DMS79 treated with DMSO at 0.1 percent for 48 hours (cell line): ENCODE measurements at regions not wholly inside any gene's neighbourhood (a gene's known extent, or its start where the extent isn't known, plus 50 kb on each side); places are given as distances from the start of the nearest gene placed in this dataset.

ENCODE experiments used
- DNase-seq: peaks from one replicate; lab custom pipeline; 2025; lab: John Stamatoyannopoulos, UW

DNA sequence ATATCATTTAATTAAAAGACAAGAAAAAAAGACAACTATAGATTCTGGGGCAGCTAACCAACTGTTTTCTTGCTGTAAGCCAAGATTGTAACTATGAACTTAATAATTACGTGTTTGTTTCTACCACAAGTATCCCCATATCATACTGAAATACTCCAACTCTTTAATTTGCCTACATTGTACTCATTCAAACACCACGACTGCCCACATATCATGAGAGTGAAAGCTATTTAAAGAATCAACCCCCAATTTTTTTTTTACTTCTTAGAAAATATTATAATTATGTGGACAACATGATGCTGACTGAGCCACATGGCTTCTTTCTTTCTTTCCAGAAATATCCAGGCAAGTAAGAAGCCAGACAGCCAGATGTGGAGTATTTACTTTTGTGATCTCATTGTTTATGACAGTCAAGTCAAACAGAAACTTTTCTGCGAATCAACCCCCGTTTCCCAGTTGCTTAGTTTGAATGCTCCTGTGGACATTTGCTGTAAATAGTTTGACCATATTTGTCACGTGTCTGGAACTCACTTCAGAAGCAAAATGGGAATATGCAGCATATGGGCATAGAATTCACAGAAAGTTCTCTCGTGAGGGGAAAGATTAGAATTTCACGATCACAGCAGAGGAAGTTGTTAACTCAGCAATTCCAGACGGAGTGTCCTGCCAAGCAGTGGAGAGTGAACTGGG lies 126.8 kb upstream of the PSMD7 start:
- DNase-seq: no peak

DNA sequence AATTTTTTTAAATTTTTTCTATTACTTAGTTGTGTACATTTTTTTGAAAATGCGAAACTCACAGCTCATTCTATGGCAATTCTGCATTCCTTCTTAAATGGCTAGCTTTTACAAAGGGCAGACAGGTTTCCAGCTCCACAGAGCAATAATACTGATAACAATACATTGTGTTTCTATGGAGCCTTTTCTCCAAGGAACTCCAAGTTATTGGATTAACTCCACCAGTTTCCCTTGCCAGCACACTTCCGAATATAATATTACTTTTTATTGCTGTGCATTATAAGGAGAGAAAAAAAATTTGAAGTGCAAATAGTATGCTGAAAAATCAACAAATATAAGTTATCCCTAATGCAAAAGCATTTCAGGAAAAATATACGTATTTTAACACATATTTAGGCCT lies 127.5 kb upstream of the PSMD7 start:
- no peak for DNase-seq

DNA sequence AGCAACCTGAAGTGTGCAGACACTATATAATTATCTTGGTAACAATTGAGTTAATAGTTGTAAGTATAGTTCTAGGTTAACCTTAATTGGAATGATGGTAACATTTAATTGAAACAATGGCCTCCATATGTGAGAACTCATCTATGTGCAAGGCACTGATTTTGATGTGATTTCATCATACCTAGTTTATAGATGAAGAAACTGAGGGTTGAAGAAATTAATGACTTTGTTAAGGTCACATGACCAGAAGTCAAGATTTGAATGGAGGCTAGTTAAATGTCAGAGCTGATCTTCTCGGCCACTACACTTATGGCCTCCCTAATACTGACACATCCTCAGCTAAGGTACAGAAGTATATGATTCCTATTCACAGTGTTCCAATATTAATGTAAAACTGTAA lies 128.2 kb upstream of the PSMD7 start:
- no peak for DNase-seq

DNA sequence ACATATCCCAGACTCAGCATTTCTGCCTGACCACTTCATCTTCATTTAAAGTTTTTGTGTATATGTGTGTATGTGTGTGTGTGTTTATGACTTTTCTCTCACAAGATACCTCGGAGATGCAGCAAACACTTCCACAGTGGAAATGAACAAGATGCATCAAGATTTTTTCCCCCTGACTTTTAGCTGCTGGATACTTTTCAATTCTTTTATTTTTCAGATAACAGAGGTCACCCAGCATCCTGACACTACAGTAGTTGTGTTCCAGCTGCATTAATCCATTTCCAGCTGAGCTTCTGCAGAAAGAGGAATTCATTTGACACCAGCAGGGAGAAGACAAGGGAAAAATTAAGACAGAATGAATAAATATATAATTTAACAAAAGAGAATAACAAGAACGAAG lies 130.2 kb upstream of the PSMD7 start:
- DNase-seq: no peak

DNA sequence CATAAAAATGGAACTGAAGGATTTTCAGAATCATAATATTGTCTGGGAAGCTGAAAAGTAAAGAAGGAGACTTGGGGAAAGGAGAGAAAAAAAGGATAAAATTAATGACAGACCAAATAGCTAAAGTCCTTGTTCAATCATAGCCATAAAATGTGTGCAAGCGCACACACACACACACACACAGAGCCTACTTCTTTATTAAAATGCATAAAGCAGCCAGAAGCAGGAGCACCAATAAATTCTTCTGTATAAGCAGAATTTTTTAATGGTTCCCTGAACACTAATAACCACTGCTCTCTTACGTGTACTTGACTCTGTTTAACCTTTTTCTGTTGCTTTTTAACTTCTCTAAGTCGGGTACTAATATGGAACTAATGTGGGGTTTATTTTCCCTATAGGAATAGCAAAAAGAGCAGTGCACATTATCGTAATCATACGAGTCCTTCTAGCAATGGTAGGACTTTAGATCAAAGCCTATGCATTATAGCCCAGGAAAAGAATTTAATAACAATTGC lies 131.0 kb upstream of the PSMD7 start:
- DNase-seq: no peak

DNA sequence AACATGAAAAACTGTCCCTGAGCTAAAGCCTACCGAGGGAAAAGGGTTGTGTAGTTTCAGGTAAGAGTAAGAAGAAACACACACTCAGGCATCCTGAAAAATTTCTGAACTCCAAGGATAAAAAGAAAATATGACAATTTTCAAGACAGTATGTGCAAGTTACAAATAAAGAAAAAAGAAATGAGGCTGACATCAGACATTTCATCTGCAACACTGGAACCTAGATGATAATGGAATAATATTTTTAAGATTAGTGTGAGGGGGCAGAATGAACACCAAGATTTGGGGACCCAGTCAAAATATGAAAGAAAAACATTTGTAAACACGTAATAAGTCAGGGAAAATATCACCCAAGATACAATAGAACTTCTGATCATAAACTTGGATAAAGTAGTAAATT lies 135.9 kb upstream of the PSMD7 start:
- DNase-seq: no peak

DNA sequence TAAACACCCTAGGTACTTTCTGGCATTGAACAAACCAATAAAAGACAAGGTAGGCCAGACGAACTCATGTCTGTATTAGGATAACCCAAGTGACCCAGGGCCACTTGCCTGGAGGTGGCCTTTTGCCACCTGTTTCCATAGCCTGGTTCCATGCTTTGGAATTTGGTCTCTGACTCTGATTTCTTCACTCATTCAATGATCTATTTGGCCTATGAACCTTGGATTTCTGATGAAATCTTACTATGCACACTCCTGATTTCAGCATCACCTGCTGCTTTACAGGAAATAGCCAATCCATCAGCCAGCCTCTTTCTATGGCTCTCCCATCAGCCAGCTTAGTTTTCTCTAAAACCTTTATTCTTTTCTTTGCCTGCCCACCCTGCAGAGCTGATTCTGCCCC lies 142.8 kb upstream of the PSMD7 start:
- no peak for DNase-seq

DNA sequence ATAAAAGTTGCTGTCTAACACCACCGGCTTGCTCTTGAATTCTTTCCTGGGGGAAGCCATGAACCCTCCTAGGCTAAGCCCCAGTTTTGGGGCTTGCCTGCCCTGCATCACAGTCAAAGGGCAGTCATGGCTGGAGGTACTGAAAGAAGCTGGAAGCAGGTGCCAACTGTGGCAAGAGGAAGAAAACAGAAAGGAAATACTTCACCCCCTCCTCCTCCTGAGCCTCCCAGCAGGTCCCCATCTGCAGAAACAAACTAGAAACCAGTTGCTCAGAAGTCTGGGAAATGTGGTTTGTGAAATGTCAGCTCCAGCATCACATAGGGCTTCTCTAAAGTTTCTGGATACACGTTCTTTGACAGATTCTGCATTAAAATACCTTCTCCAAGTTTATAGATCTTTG lies 150.0 kb upstream of the PSMD7 start:
- no peak for DNase-seq

DNA sequence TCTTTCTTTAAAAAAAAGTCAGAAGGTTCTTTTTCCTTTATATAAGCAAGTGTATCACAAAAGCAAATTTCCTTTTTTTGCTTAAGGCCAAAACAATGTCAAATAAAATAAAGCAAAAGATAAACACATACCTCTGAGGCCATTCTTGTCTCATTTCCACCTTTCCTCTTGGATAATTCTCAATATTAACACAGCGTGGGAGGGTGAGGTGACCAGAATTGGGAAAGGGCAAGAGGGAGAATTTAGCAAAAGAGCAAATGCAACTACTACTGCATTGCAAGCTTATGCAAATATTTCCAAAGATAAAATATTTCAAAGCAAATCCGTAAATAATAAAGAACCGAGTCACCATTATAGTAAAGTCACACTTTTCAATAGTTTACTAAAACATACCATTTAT lies 153.4 kb upstream of the PSMD7 start:
- DNase-seq: no peak

DNA sequence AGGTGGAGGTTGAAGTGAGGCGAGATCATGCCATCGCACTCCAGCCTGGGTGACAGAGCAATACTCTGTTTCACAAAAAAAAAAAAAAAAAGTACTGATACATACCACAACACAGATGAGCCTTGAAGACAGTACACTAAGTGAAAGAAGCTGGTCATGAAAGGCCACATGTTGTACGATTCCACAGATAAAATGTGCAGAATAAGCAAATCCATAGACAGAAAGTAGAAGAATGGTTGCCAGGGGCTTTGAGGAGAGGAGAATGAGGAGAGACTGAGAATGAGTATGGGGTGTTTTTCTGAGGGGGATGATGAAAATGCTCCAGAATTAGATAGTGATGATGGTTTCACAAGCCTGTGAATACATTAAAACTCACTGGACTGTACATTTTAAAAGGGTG lies 155.6 kb upstream of the PSMD7 start:
- DNase-seq: no peak

DNA sequence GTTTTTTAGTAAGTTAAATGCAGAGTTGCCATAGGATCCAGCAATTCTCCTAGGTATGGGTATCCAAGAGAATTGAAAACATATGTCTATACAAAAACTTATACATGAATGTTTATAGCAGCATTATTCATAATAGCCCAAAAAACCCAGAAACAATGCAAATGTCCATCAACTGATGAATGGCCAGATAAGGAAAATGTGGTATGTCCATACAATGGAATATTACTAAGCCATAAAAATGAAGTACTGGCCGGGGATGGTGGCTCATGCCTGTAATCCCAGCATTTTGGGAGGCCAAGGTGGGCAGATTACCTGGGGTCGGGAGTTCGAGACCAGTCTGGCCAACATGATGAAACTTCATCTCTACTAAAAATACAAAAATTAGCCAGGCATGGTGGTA lies 156.1 kb upstream of the PSMD7 start:
- DNase-seq: no peak

DNA sequence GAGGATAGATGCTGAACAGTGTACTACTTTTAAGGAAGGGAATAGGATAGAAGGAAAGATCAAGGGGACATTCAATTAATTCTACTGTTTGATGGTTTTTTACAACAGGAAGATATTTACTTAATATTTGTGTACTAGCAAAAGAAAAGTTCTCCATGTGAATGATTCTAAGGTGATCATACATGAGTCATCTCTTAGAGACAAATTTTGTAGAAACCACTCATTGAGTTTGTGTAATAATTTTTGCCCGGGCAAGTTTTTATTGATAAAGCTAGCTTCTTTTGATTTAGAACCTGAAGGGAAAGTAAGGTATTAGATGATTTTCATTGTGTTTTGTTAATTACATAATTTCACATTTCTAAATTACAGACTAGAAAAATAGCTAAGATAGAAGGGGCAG lies 172.8 kb upstream of the PSMD7 start:
- no peak for DNase-seq

DNA sequence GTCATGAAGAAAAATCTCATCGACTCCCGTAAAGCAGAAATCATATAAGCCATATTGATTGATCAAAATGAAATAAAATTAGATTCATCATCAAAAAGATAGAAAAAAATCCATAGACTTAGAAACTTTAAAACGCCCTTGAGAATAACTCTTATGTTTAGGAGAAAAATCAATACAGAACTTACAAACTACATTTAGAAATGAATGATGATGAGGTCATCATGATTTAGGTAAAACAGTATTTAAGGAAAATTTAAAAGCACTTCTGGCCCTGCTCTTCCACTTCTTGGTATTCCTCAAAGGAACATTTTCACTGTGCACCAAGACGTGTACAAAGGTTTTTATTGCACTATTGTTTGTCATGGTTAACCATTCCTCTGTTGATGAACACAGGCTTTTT lies 173.4 kb upstream of the PSMD7 start:
- no peak for DNase-seq

DNA sequence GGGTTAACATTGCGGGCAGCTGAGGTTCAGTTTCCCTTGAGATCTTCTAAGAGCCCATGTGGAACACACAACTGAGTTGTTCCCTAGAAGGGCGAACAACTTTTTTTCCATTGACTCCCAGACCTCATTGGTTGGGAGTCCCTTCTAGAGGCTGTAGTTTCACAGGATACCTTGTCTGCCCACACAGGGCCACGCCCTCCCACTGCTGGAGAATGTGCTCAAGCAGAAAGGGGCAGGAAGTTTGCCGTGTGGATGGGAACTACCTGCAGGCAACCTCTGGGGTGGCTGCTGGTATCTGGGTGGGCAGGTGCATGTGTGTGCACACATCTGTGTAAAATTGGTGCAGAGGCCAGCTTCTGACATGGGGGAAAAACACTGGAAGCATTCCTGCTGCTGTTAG lies 178.8 kb upstream of the PSMD7 start:
- DNase-seq: no peak

DNA sequence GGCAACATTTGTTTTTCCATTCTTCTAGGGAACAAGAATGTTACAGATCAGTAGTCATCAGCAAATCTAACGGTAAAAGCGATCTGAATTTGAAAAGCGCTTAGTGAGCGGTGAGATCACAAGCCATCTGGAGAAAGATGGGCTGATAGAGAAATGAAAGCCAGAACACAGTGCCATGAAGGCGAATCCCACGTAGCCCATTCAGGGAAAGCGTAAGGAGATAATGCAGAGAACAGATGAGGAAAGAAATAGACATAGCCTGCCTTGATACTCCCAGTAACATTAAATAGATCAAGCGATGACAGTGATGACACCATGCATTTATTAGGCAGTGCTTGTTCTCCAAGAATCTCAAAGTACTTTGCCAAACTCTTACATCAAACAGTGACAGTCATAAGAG lies 183.1 kb upstream of the PSMD7 start:
- no peak for DNase-seq

DNA sequence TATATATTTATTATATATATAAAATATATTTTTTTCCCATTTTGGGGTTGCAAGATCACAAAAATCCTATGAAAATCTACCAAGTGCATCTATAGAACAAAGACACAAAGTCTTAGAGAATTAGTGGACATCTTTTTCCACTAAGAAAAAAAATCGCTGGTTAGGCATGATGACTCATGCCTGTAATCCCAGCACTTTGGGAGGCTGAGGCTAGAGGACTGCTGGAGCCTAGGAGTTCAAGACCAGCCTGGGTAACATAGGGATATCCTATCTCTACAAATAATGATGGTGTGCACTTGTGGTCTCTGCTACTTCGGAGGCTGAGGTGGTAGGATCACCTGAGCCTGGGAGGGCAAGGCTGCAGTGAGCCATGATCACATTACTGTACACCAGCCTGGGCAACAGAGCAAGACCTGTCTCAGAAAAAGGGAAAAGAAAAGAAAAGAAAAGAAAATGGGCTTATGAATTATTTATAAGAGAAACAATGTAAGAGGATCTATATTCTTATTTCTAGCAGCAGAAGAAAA lies 185.1 kb upstream of the PSMD7 start:
- DNase-seq: no peak

DNA sequence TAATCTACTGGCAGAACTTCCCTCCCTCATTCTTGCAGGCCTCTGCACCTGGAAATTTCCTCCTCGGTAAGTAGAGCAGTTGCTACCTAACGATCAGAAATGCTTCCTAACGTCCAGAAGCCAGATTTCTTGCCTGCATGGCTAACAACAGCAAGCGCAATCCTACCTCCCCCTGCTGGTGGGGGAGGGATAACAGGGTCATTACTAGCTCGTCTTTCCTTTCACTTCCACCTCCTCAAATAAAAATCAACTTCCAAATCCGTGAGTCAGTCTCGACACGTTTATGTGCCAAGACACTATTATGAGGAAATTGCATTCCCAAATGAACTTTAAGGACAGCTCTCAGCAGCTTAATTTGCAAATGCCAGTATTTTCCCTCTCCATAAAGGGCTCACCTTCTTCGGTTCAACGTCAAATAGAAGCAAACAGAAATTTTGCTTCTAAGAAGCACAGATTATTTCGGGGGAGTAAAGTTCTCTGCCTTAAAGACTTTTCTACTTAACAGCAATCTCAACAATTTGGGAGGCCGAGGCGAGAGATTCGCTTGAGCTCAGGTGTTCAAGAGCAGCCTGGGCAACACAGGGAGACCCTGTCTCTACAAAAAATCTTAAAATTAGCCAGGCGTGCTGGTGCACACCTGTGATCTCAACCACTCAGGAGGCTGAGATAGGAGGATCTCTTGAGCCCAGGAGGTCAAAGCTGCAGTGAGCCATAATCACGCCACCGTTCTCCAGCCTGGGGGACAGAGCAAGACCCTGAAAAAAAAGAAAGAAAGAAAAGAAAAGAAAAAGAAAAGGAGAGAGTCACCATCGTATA lies 188.6 kb upstream of the PSMD7 start:
- no peak for DNase-seq

DNA sequence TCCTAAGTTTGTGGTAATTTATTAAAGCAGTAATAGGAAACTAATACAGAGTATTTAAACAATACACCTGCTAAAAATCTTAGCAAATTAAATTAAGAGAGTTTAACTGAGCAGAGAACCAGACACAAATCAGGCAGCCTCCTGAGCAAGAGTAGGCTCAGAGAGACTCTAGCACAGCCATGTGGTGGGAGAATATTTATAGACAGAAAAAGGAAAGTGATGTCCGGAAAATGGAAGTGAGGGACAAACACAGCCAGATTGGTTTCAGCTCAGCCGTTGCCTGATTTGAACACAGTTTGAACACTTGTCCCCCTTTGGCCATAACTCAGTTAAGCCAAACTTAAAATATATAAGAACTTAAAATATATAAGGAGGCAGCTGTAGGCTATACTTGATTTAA lies 192.6 kb upstream of the PSMD7 start:
- no peak for DNase-seq

DNA sequence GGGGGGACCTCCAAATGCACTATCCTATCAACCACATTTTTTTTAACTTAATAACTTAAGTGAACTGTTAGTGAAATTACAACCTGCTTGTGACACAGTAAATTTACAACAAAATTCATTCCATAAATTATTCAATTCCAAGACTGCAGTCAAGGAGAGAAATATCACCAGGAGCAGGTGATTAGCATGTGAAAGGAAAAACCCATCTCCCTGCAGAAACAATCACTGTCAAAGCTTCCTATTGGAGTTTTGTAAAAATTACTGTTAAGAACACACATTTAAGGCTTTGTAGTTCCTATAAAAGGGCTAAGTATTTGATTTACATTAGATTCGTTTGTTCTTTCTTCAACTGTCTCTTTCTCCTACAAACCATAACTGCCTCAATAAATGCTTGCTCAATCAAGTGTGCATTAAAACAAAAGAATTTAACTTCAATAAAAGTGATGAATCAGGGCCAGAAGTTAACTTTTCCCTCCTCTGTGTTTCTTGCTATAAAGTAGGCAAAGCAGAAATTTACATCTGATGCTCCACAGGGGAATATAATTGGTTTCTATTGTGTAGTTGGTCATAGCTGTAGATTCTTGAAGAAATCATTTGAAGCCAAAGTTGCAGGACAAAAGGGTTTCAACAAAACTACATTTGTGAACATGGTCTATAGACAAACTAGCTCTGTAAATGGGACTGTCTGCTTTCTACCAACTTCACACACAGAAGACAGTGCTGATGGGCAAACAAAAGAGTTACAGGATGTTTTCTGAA lies 195.1 kb upstream of the PSMD7 start:
- no peak for DNase-seq

DNA sequence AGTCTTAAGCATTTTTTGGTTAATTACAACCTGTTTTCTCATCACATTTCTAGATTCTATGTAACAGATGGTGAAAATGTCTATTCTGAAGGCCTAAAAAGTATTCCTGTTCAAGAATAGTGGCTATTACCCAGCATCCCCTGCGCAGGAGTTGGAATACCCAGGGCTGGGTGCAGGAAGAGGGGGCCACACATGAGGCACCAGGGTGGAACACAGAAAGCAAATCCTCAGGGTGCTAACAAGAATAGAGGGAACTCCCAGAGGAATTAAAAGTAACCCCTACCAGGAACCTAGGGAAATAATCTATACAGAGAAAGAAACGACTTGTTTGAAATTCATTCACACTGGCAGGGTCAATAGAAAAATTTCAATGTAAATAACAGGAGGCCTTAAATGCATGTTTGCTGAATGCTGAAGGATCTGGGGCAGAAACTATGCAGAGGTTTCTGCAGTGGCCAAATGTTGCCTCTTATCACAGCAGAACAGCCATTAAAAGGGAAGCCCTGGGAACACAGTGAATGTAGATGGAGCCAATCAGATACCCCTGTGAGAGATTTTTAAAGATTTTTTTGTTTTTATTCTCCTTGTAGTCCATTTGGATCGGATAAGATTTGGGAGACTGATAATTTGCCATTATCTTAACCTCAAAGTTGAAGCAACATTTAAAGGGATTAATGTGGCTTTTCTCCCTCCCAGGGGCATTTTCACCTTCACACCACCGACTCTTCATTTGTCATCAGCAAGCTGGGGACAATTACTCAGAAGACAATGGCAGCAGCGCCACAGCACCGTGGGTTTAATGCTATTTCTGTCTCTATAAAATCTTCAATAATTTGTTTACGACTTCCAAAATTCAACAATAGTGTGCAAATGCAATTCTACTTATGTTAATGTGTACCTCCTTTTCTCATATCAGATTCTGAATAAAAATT lies 196.0 kb upstream of the PSMD7 start:
- no peak for DNase-seq

DNA sequence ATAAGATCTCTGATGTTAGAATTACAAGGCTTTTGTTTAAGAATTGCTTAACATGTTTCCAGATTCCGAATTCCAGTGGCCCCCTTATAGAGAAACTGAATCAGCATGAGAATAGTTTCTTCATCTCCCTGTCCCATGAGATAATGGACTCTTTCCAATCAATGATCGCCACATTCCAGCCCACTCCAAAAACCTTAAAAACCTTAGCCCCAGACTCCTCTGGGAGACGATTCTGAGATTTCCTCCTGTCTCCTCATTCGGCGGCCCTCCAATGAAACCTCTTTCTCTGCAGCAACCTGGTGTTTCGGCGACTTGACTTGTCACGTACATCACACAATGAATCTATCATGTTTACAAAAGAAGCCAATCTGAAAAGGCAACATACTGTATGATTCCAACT lies 197.1 kb upstream of the PSMD7 start:
- DNase-seq: no peak

DNA sequence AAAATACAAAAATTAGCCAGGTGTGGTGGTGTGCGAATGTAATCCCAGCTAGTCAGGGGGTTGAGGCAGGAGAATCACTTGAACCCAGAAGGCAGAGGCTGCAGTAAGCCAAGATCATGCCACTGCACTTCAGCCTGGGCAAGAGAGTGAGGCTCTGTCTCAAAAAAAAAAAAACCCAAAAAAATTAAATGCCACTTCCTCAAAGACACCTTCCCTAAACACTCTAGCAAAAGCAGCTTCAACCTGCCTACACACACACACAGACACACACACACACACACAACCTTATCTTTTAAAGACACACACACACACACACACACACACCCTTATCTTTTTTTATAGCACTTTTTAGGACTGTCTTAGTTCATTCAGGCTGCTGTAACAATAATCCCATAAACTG lies 201.7 kb upstream of the PSMD7 start:
- DNase-seq: no peak
